GM19397 (cell line): ENCODE measurements at regions not wholly inside any gene's neighbourhood (a gene's known extent, or its start where the extent isn't known, plus 50 kb on each side); places are given as distances from the start of the nearest gene placed in this dataset.

ENCODE experiments used
- ATAC-seq: cut with Tn5 transposase; IDR thresholded peaks from one replicate; pipeline ENCODE4 v1.9.1; 2021; ENCODE audit warnings: mild to moderate bottlenecking, moderate library complexity; ENCODE audit not compliant: unreplicated experiment

DNA sequence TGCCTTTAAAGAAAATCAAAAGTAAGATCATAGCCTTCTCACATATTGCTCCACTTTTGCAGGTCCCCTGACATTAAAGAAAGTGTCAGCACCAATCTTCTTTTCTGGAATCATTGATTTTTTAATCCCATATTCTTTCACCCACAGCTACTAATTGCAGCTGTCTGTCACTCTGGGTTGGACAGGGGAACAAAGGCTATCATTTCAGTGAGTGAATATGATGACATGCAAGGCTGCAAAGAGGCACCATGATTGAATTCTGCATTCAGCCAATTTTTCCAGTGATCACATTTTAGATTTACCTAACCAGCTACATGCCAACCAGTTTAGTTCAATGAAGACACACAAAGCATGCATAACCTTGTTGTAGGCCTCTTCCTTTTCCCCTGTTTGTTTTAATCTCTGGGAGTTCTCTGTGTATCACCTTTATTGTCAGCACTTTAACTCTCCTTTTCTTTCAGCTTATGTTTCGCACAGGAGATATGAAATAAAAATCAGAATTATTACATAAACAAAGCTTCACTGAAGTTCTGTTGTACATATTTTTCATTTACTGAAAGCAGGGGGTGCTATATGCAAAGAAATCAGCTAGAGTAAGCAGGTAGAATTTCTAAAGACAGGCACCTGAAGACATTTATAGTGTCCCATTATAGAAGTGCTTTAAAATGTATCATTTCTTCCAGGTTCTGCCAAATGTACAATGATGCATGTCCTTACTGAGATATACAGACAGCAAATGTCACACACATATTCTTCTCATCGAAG, 584.8 kb downstream of the PLA2G4A start:
- no peak for ATAC-seq

DNA sequence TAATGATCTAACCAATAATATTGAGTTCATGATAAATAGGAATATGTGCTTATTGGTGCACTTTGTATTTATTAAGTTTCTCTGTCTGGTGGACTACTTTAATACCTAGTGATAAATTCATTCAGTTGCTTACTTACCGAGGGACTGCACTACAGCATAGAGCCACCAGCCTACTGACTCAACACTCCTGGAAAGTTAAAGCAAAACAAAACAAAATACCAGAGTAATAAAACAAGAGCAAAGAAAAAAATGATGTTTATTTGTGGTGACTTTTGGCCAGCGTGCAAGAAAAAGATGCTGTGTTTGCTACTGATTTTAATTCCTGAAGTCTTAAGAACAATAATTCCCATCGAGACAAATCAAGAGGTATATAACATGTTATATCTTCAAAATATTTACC, 586.3 kb downstream of the PLA2G4A start:
- ATAC-seq: no peak

DNA sequence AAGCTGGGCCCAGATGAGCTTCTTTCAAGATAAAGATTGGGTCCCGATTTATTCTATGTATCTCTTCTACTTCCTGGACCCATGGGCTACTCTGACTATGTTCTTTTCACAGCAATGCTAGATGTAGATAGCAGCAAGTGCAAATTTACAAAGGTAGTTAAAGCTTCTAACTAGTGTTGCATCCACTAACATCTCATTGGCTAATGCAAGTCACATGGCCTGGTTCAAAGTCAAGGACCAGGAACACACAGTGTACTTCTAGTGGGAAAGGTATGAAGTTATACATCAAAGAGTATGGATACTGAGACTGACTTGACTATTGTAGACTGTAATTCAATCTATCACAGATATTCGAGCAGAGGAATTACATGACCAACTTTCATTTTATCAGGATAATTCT, 588.8 kb downstream of the PLA2G4A start:
- no peak for ATAC-seq

- ATAC-seq: no peak
These were observed 604.8 kb downstream of the PLA2G4A start for GRCh38 chr1:187433598-187433997.

DNA sequence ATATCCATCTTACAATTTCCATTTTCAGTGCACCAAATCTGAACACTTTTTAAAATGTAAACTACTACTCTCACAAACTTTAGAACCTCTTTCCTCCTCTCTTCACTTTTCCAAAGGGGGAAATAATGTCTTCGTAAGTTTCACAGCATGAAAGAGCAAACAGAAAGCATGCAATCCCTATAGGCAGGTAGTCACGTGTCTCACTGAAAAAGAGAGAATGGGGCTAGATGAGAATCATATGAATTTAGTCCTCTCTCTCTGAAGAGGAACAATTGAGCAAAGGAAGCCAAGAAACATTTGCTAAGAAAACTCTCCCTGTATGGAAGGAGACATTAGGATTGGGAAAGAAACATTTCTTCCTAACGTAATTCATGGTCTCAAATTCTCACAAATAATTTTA, 613.9 kb downstream of the PLA2G4A start:
- ATAC-seq: no peak

DNA sequence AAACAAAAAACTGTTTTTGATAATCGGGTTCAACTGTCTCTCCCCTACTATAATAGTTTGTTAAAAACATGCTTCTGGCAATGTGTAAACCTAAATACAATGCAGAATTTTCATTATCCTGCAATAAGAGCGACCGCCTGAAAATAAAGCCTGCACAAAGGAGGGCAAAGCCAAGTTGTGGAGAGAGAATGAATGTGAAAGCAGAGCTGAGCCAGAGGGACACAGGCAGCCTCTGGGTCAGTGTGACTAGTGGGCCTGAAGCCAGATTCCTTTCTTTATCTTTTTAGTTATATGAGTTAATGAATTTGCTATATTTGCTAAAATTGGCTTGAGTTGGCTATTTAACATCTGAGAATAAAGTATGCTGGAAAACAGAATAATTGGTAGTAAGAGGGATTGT, 615.2 kb downstream of the PLA2G4A start:
- ATAC-seq: no peak

DNA sequence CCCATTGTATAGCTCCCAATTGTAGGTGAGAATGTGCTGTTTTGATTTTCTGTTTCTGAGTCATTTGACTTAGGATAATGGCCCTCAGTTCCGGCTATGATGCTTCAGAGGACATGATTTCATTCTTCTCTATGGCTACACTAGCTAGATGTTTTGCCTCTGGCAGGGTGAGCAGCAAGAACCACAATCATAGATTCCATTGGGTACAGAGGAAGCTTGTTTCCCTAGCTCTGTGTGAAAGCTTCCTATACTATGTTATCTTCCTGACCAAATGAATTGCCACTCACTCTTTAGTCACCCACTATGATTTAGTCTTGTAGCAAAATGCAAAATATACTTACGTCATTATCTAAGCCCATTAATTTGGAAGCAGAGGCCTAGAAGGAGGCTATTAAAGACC, 616.3 kb downstream of the PLA2G4A start:
- no peak for ATAC-seq

GRCh38 chr1:187451238-187451637, 622.5 kb downstream of the PLA2G4A start:
- ATAC-seq: no peak

- ATAC-seq: no peak
These were observed 625.3 kb downstream of the PLA2G4A start for GRCh38 chr1:187454010-187454409.

DNA sequence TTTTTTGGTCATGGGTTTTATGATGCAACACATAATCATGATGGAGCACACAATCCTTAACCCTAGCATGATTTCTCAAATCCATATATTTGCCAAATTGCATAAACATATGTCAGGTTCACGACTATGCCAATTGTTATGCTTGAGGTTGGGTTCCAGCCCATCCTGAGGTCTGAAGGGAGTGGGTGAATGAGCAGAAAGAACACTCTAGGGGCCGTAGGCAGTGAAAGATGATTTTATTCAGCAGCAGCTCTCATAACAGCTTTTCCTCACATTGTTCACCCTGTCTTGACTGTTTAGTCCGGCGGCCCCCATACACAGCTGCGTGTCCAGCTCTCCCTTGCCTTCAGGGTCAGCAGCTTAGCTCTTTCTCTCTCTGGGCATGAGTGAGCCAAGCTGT, 627.7 kb downstream of the PLA2G4A start:
- no peak for ATAC-seq

DNA sequence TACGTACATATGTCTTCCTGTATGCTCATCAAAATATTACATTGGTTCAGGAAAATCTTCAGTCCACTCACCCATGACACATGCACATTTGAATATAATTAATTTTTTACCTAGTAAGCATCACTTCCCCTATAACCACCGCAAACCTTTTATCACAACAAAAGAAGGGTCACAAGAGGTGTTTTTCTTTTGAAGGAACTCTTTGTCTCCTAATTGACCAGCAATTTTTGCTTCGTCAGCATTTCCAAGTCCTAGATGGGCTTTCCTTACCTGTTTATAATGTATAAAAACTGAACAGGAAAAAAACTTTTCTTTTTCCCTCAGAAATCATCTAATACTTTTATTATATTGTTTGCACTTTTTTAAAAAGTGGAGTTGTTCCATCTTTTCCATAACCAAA, 631.3 kb downstream of the PLA2G4A start:
- ATAC-seq: no peak

GRCh38 chr1:187464320-187464719, 635.6 kb downstream of the PLA2G4A start:
- ATAC-seq: no peak

DNA sequence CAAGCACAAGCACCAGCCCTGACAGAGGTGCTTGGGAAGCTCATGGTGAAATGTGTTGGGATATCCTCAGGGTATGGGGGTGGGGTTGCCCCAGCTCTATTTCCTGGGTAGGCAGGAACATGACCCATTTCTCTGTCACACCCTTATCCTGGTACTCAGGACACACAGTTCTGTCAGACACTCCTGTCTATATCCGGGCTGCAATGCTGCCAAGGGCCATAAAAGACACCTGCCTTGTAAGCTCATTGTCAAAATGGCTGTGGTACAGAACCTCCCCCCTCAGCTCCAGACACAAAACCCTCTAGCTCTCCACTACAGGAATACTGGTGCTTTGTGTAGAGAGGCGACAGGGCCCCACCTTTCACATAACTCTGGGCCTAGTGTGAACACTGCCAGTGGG, 636.7 kb downstream of the PLA2G4A start:
- no peak for ATAC-seq

GRCh38 chr1:187469836-187470235, 641.1 kb downstream of the PLA2G4A start:
- ATAC-seq: no peak

DNA sequence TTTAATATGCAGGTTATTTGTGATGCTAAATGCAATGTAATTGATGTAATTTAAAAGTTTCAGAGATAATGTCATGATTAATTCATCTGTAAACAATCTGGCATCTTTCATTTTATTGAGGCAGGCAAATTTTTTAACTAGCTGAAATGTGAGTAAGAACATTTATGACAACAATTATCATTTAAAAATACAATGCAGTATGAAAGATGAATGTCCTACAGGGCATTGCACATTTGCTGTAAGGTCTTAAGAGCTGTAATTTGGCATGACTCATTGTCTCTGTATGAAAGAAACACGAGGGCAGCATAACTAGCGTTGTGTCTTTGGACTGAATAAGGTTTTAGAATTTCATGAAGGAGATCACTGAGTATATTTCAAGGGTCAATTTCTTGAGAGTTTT, 642.8 kb downstream of the PLA2G4A start:
- ATAC-seq: no peak

DNA sequence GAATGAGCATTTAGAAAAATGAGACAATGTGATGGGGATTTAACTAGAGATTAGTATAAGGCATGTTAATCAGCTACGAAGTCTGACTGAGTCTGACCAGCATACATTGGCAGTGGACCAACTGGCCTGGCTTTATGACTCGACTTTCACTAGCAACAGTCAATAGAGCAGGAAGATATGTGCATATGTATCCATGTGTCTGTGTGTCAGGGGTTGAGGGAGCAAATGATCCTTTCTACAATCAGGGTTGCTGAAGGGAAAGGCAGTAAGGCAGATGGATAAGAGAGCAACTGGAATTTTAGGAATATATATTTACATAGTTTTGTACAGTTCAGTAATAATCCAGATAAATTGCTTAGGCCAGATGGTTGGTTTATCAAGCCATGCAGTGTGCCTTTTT, 645.6 kb downstream of the PLA2G4A start:
- ATAC-seq: no peak

GRCh38 chr1:187476671-187477070, 647.9 kb downstream of the PLA2G4A start:
- ATAC-seq: no peak

DNA sequence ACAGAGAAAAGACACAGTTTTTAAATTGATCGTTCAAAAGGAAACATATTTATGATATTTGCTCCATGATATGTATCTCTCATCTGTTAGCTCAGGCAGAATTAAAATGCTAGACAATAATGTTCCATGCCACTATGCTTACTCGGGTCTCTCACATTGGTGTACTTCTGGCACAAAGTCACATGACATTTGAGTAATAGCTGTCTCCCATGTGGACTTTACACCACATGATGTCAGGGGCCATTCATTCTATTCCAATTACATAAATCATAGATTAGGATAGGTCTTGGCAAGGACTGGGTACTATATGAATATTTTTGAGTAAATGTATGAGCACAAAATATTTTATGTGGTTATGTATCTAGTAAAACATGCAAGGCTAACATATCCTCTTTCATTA, 648.4 kb downstream of the PLA2G4A start:
- ATAC-seq: no peak

GRCh38 chr1:187477535-187477934, 648.8 kb downstream of the PLA2G4A start:
- no peak for ATAC-seq

DNA sequence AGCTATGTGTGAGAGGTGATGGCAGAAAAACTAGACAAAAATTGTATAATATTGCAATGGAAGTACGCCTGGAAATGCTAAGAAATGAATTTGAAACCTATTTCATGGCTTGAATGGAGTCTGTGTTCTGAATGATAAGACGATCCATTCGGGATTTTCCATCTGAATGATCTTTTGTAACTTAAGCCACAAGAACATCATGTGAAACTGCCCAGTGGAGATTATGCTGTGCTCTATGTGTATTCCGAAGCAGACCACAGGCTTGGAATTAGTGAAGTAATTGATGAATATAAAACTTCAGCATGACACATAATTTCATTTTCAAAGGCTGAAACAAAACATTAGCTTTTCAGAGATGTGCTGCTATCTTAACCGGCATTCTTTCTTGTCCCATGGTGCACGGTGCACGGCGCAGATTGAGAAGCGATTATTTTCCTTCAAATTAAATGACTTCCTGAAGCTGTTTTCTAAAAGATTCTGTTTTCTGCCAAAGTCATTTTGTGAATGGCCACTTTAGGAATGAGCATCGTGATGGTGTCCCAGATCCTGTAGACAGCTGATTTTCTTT, 652.9 kb downstream of the PLA2G4A start:
- ATAC-seq: no peak

GRCh38 chr1:187490266-187490665, 661.5 kb downstream of the PLA2G4A start:
- no peak for ATAC-seq

DNA sequence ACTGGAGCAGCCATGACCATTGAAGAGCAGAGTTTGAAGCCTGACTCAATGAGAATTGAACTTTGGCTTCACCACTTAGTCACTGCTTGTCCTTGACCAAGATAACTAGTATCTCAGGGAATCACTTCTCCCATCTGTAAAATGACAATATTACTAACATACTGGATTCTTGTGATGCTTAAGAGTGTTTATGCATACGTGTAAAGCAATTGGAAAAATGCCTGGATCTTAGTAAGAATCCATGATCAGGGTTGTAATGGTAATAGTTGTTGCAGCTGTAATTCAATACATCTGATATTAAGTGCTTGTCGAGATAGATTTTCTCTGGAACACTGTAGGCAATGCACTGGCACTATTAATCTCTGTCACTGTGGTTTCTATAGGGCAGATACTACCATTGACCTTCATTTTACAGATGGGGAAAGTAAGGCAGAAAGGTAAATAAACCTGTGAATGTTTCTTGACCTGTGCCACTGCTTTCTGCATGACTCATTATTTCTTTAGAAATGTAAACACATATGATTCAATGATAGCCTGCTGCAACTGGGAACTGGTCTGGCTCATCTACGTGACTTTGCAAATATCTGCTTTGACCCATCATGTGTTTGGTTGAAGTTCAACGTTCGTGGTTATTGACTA, 662.5 kb downstream of the PLA2G4A start:
- ATAC-seq: no peak
